Endothelial cell of umbilical vein (primary cell): ENCODE measurements at regions not wholly inside any gene's neighbourhood (a gene's known extent, or its start where the extent isn't known, plus 50 kb on each side); places are given as distances from the start of the nearest gene placed in this dataset.

Experiments
- BruUV-seq: library from RNA; stranded (reverse); fragments of 400-500 nt; replicated peaks from 2 replicates; lab custom pipeline; 2021; lab: Mats Ljungman, UMichigan
- CTCF ChIA-PET: fragments of 300-600, 350-600 bp; sonication (Branson Sonifier 250); formaldehyde crosslinking; loops from one replicate; lab custom pipeline; 2021; ENCODE audit warnings: antibody characterized with exemption, inconsistent platforms; lab: Charles Lee
- POLR2A ChIA-PET: fragments of 300-600, 350-600 bp; sonication (Branson Sonifier 250); formaldehyde crosslinking; loops from one replicate; lab custom pipeline; 2021; ENCODE audit warnings: antibody characterized with exemption, inconsistent platforms; lab: Charles Lee
- DNase-seq: peaks from one replicate; pipeline ENCODE4 v3.0.0-alpha.2; 2011; ENCODE audit warnings: low read depth, low spot score
- FAIRE-seq: peaks from 2 replicates; lab custom pipeline; 2011; peaks lifted over from hg19 to GRCh38; lab: Jason Lieb, UNC
- H2AFZ ChIP-seq: 2 replicates; pipeline ENCODE4 v1.6.0; 2012; ENCODE audit warnings: low read depth, low read length, control low read depth, inconsistent platforms
- H3K27ac ChIP-seq: 2 replicates; pipeline ENCODE4 v1.5.1; 2011; ENCODE audit warnings: low read depth, mild to moderate bottlenecking, control low read depth, low read length, moderate library complexity; ENCODE audit not compliant: insufficient read depth
- H3K27me3 ChIP-seq, 2 experiments: 2 replicates each; pipeline versions ENCODE4 v1.6.0 to v1.6.1; 2011; ENCODE audit warnings: low read length in 2 of 2, mixed read lengths in 1 of 2; ENCODE audit not compliant: control insufficient read depth in 2 of 2, insufficient read depth in 2 of 2
- H3K36me3 ChIP-seq, 2 experiments: 2 replicates in 1 of 2; 3 replicates in 1 of 2; pipeline ENCODE4 v1.5.1; 2011; ENCODE audit warnings: low read length in 2 of 2, mild to moderate bottlenecking in 1 of 2, moderate library complexity in 1 of 2; ENCODE audit not compliant: control insufficient read depth in 2 of 2, insufficient read depth in 2 of 2; ENCODE audit errors: extremely low read depth in 1 of 2
- H3K4me1 ChIP-seq: 3 replicates; pipeline ENCODE4 v1.5.1; 2011; ENCODE audit warnings: mild to moderate bottlenecking, low read length; ENCODE audit not compliant: control insufficient read depth, insufficient read depth; ENCODE audit errors: extremely low read depth
- H3K4me2 ChIP-seq: 2 replicates; pipeline ENCODE4 v1.6.1; 2011; ENCODE audit warnings: low read length, control low read depth, mixed read lengths; ENCODE audit not compliant: insufficient read depth
- H3K4me3 ChIP-seq, 3 experiments: fragments of 200-600 bp in 1 of 3; sonication (generic), shearing (Covaris generic) in 1 of 3; replicated peaks in 1 of 3; 2 replicates each; pipeline ENCODE4 v1.5.1; 2011 to 2016; ENCODE audit warnings: control low read depth in 3 of 3, low read length in 3 of 3, mild to moderate bottlenecking in 2 of 3, inconsistent platforms in 1 of 3, low read depth in 1 of 3, moderate library complexity in 1 of 3; ENCODE audit not compliant: insufficient read depth in 1 of 3
- H3K79me2 ChIP-seq: 2 replicates; pipeline ENCODE4 v1.6.0; 2012; ENCODE audit warnings: low read length, inconsistent platforms; ENCODE audit not compliant: control insufficient read depth, insufficient read depth
- H3K9ac ChIP-seq: replicated peaks from 2 replicates; pipeline ENCODE3; 2011; ENCODE audit warnings: low read length, control low read depth; ENCODE audit not compliant: insufficient read depth; ENCODE audit errors: extremely low read depth
- H3K9me1 ChIP-seq: replicated peaks from 3 replicates; pipeline ENCODE4 v1.6.0; 2011; ENCODE audit warnings: mild to moderate bottlenecking, low read length; ENCODE audit not compliant: control insufficient read depth, insufficient read depth; ENCODE audit errors: extremely low read depth
- H3K9me3 ChIP-seq: replicated peaks from 2 replicates; pipeline ENCODE4 v1.5.1; 2012; ENCODE audit warnings: low read length, inconsistent platforms; ENCODE audit not compliant: control insufficient read depth, insufficient read depth
- H4K20me1 ChIP-seq: replicated peaks from 2 replicates; pipeline ENCODE3; 2011; ENCODE audit warnings: mild to moderate bottlenecking, low read length; ENCODE audit not compliant: control insufficient read depth, insufficient read depth; ENCODE audit errors: extremely low read depth
- CTCF ChIP-seq, 2 donors: IDR thresholded peaks; 1 replicate in 1 of 2; 2 replicates in 1 of 2; pipeline ENCODE4 v1.5.1; 2011; ENCODE audit warnings: low read length in 2 of 2, mild to moderate bottlenecking in 2 of 2, moderate library complexity in 2 of 2, control low read depth in 1 of 2, inconsistent platforms in 1 of 2, low read depth in 1 of 2; ENCODE audit not compliant: insufficient read depth in 1 of 2; ENCODE audit errors: extremely low read depth in 1 of 2
- EZH2 ChIP-seq: IDR thresholded peaks from 2 replicates; pipeline ENCODE4 v1.6.1; 2012; ENCODE audit warnings: borderline replicate concordance, low read depth, mild to moderate bottlenecking, moderate library complexity, low read length, inconsistent platforms; ENCODE audit not compliant: severe bottlenecking
- FOS ChIP-seq: IDR thresholded peaks from 2 replicates; pipeline ENCODE4 v1.6.1; 2011; ENCODE audit warnings: mild to moderate bottlenecking, low read length, moderate library complexity, borderline replicate concordance; ENCODE audit not compliant: insufficient read depth
- GATA2 ChIP-seq: IDR thresholded peaks from 2 replicates; pipeline ENCODE4 v1.7.0; 2011; ENCODE audit warnings: low read depth, mild to moderate bottlenecking, moderate library complexity, mixed read lengths, low read length; ENCODE audit not compliant: insufficient read length, insufficient read depth
- JUN ChIP-seq: IDR thresholded peaks from 2 replicates; pipeline ENCODE4 v1.6.1; 2011; ENCODE audit warnings: borderline replicate concordance, low read depth; ENCODE audit not compliant: insufficient read length, insufficient read depth
- MAX ChIP-seq: IDR thresholded peaks from 2 replicates; pipeline ENCODE4 v1.6.1; 2011; ENCODE audit not compliant: insufficient read depth, insufficient read length
- MYC ChIP-seq: IDR thresholded peaks from one replicate; pipeline ENCODE4 v1.6.1; 2011; ENCODE audit warnings: mild to moderate bottlenecking, low read depth, low read length
- POLR2A ChIP-seq: IDR thresholded peaks from 2 replicates; pipeline ENCODE4 v1.6.1; 2012; ENCODE audit warnings: low read depth, mild to moderate bottlenecking, control low read depth, low read length
- POLR2AphosphoS5 ChIP-seq: IDR thresholded peaks from 2 replicates; pipeline ENCODE4 v1.6.1; 2012; ENCODE audit warnings: low read depth, mild to moderate bottlenecking, control low read depth, low read length, moderate library complexity; ENCODE audit not compliant: insufficient read depth
- dilution Hi-C: fragments of 300-500 bp; cut with MboI; formaldehyde crosslinking; loops from one replicate; pipeline ENCODE4 v1.15.0; 2019; ENCODE audit warnings: low sequenced_read_pairs; ENCODE audit not compliant: extremely low pct_ligation_motif_present
- intact Hi-C: fragments of 100-400 bp; cut with micrococcal nuclease; formaldehyde crosslinking; loops from one replicate; pipeline ENCODE4 v1.10.0; 2022

- ChIA-PET CTCF (interaction anchor here (1.5 kb wide), 1 partner anchor 35 kb away, joined by 3 read pairs; no protein-coding TSS in a partner anchor), POLR2A (no interaction called here)
- no TSS peak for BruUV-seq
- H3K79me2 ChIP-seq: no peaks in the 10 kb centered on the region
- TF ChIP-seq MYC (no peak), GATA2 (no peak), POLR2AphosphoS5 (no peak), POLR2A (no peak), EZH2 (no peak), JUN (no peak), FOS (no peak), MAX (no peak), CTCF (IDR thresholded peaks at IDR 0.05; ENCODE audit: extremely low read depth in 1 of 2, insufficient read depth in 1 of 2, low read depth in 1 of 2, low read length in 2 of 2) (no peak)
- no peak overlapping the region for H3K4me3 ChIP-seq
- H2AFZ ChIP-seq: no peak overlapping the region
- H3K36me3 ChIP-seq: no peaks in the 10 kb centered on the region
- no peaks in the 10 kb centered on the region for H4K20me1 ChIP-seq
- no peak overlapping the region for H3K27ac ChIP-seq
- dilution Hi-C loops (no loop called here), intact Hi-C loops (no loop called here)
- H3K9me1 ChIP-seq: no peaks in the 10 kb centered on the region
- H3K27me3 ChIP-seq: no peaks in the 10 kb centered on the region
- H3K4me1 ChIP-seq: no peaks in the 10 kb centered on the region
- H3K4me2 ChIP-seq: no peak overlapping the region
- no peak for FAIRE-seq
- DNase-seq: no peak
- H3K9ac ChIP-seq: no peak overlapping the region
- no peaks in the 10 kb centered on the region for H3K9me3 ChIP-seq
Measured at GRCh38 chr6:121999456-122000065, 399.9 kb upstream of the HSF2 start.
